Vagina (tissue), 2 donors: ENCODE measurements at regions not wholly inside any gene's neighbourhood (a gene's known extent, or its start where the extent isn't known, plus 50 kb on each side); places are given as distances from the start of the nearest gene placed in this dataset.

Source experiments
- CTCF ChIP-seq, 3 experiments: fragments of 450-650 bp in 2 of 3; fragments of 200-600 bp in 1 of 3; sonication (generic) in 1 of 3; IDR thresholded peaks; one replicate each; pipeline ENCODE4 v1.5.1; 2017 to 2019; ENCODE audit warnings: antibody characterized with exemption in 3 of 3, mild to moderate bottlenecking in 2 of 3, moderate library complexity in 2 of 3
- POLR2A ChIP-seq, 2 donors: fragments of 450-650 bp; IDR thresholded peaks; one replicate each; pipeline ENCODE4 v1.6.1; 2017; ENCODE audit warnings: antibody characterized with exemption in 2 of 2, mild to moderate bottlenecking in 2 of 2, moderate library complexity in 2 of 2
- POLR2AphosphoS5 ChIP-seq, 2 donors: sonication (generic); formaldehyde crosslinking; IDR thresholded peaks; one replicate each; pipeline ENCODE4 v1.9.0; 2017; ENCODE audit warnings: antibody characterized with exemption in 2 of 2, mild to moderate bottlenecking in 2 of 2, low read depth in 1 of 2; ENCODE audit not compliant: insufficient read depth in 1 of 2

- no peak for TF ChIP-seq CTCF (IDR thresholded peaks at IDR 0.05)
- no peak for TF ChIP-seq POLR2A (IDR thresholded peaks at IDR 0.05)
- no peak for TF ChIP-seq POLR2AphosphoS5 (IDR thresholded peaks at IDR 0.05; ENCODE audit: insufficient read depth in 1 of 2, low read depth in 1 of 2)
Measured at GRCh38 chr1:227390525-227390924, 72.2 kb upstream of the CDC42BPA start.
